Heart right ventricle (tissue), 16 donors: ENCODE measurements at regions not wholly inside any gene's neighbourhood (a gene's known extent, or its start where the extent isn't known, plus 50 kb on each side); places are given as distances from the start of the nearest gene placed in this dataset.
"Not testable (repeated sequence)": the region's sequence is repeated elsewhere in the genome, so short reads cannot be mapped to it uniquely, and the experiment has no call there.

Experiments
- ATAC-seq, 8 donors: fragments of 200-7000 bp; cut with Tn5 transposase; one replicate each; pipeline ENCODE4 v1.9.1; 2020; ENCODE audit warnings: mild to moderate bottlenecking in 8 of 8, moderate library complexity in 8 of 8, moderate number of reproducible peaks in 1 of 8
- DNase-seq, 2 donors: peaks; one replicate each; pipeline ENCODE4 v3.0.0-alpha.2; 2020
- H3K27ac ChIP-seq, 10 donors: fragments of 200-600 bp; sonication (generic) in 2 of 10; one replicate each; pipeline versions ENCODE4 v1.5.0 to v1.8.0; 2020 to 2022; ENCODE audit warnings: mild to moderate bottlenecking in 3 of 10
- H3K27me3 ChIP-seq, 7 donors: fragments of 200-600 bp; one replicate each; pipeline ENCODE4 v1.8.0; 2021 to 2022; ENCODE audit warnings: mild to moderate bottlenecking in 2 of 7
- H3K36me3 ChIP-seq, 9 donors: fragments of 200-600 bp; sonication (generic) in 1 of 9; one replicate each; pipeline versions ENCODE4 v1.5.0 to v1.8.0; 2020 to 2022; ENCODE audit warnings: mild to moderate bottlenecking in 2 of 9
- H3K4me1 ChIP-seq, 9 donors: fragments of 200-600 bp; sonication (generic) in 1 of 9; one replicate each; pipeline versions ENCODE4 v1.5.0 to v1.8.0; 2020 to 2022; ENCODE audit warnings: mild to moderate bottlenecking in 4 of 9
- H3K4me3 ChIP-seq, 10 donors: fragments of 200-600 bp; sonication (generic) in 2 of 10; one replicate each; pipeline versions ENCODE4 v1.5.0 to v1.8.0; 2020 to 2022; ENCODE audit warnings: mild to moderate bottlenecking in 7 of 10, moderate library complexity in 2 of 10
- H3K9me3 ChIP-seq, 11 donors: fragments of 200-600 bp in 10 of 11; sonication (generic) in 2 of 11; one replicate each; pipeline versions ENCODE4 v1.5.0 to v1.8.0; 2013 to 2022; ENCODE audit warnings: mild to moderate bottlenecking in 2 of 11, control low read depth in 1 of 11, moderate library complexity in 1 of 11
- CTCF ChIP-seq, 9 donors: fragments of 200-600 bp; sonication (generic) in 2 of 9; IDR thresholded peaks; one replicate each; pipeline versions ENCODE4 v1.5.0 to v1.8.0; 2021 to 2022; ENCODE audit warnings: antibody characterized with exemption in 9 of 9, mild to moderate bottlenecking in 5 of 9, moderate library complexity in 1 of 9
- WGBS, 2 donors: extraction: QIAGEN DNeasy Blood & Tissue Kit; methylation state at CpG; one replicate each; pipeline ENCODE4 v1.1.7; 2013; ENCODE audit warnings: inconsistent platforms in 1 of 2; 5-methylcytosine and 5-hydroxymethylcytosine counted together
- intact Hi-C, 10 donors: fragments of 100-400 bp; cut with DNase I; formaldehyde crosslinking; loops; one replicate each; pipeline versions ENCODE4 v1.11.1 to v1.14.2; 2022
- donor health status: Arrhythmogenic right ventricular cardiomyopathy.
- donor health status: ischemic (EF 13 %, LVEDD 7.1; RV severe dilation, severe dysfunction).
- donor health status: healthy with polysubstance abuse.
- donor health status: DM: no; HTN: yes; CAD: no.
- donor health status: DM: no; HTN: no; CAD: no.
- donor health status: ischemic (EF 25% LVEDD 6.9; RV normal size, moderate dysfunction).
- donor health status: ischemic (EF 25% LVEDD 5.7; RV mildly dilated, moderate dysfunction).
- donor health status: healthy.
- donor health status: DM: yes; HTN: yes; CAD: no.
- donor health status: Ischemic cardiomyopathy.
- donor health status: ischemic (EF 35%, LVEDD 5.7; RV mildly dilated, moderate dysfunction).
- donor health status: nonischemic (EF 11% LVEDD 7.7; RV severe dilation, severe dysfunction).
- donor health status: DM: yes; HTN: yes; CAD: no.
- donor health status: PGD.
- donor health status: ischemic (EF 29% LVEDD 5.4; RV normal size, mild dysfunction).
- donor health status: nonischemic (EF 23%, LVEDD 6.1; RV moderate dilation, normal function).

- WGBS, 2 donors, result 98% methylated on average over 1 of the region's 1 CpG
- Histone ChIP-seq H3K27me3 (no peaks in the 10 kb centered on the region), H3K36me3 (no peaks in the 10 kb centered on the region), H3K9me3 (peaks cover 0 to 6% (median 0%) of the 10 kb centered on the region in 11 donors), H3K4me1 (no peaks in the 10 kb centered on the region), H3K27ac (no peak overlapping the region), H3K4me3 (no peak overlapping the region)
- intact Hi-C loops, result no loop called here
- DNase-seq (no peak), ATAC-seq (no peak)
- TF ChIP-seq CTCF (IDR thresholded peaks at IDR 0.05), result no peak
Measured at GRCh38 chr11:104682206-104682605, 216.1 kb downstream of the CASP12 start.

GRCh38 chr11:104679258-104679657 is 219.0 kb downstream of the CASP12 start:
- WGBS, 2 donors, result 89 to 96% methylated on average over 2 of the region's 2 CpGs
- no peak for TF ChIP-seq CTCF (IDR thresholded peaks at IDR 0.05)
- Histone ChIP-seq H3K27ac (no peak overlapping the region), H3K27me3 (no peaks in the 10 kb centered on the region), H3K4me3 (no peak overlapping the region), H3K4me1 (no peaks in the 10 kb centered on the region), H3K9me3 (peaks cover 0 to 14% (median 0%) of the 10 kb centered on the region in 11 donors), H3K36me3 (no peaks in the 10 kb centered on the region)
- ATAC-seq, result no peak
- DNase-seq, result no peak
- intact Hi-C loops, result no loop called here

- ATAC-seq (no peak), DNase-seq (no peak)
- peaks cover 0 to 14% (median 0%) of the 10 kb centered on the region in 11 donors for H3K9me3 ChIP-seq
- intact Hi-C loops, result no loop called here
- no peak overlapping the region for H3K27ac ChIP-seq
- no peaks in the 10 kb centered on the region for H3K36me3 ChIP-seq
- no peaks in the 10 kb centered on the region for H3K27me3 ChIP-seq
- H3K4me1 ChIP-seq, result no peaks in the 10 kb centered on the region
- no peak for TF ChIP-seq CTCF (IDR thresholded peaks at IDR 0.05)
- WGBS, 2 donors, result 77 to 81% methylated on average over 2 of the region's 2 CpGs
- H3K4me3 ChIP-seq, result no peak overlapping the region
Measured at GRCh38 chr11:104678408-104678807, 219.9 kb downstream of the CASP12 start.

GRCh38 chr11:104677069-104677468 is 221.2 kb downstream of the CASP12 start:
- H3K4me3 ChIP-seq, ATAC-seq, H3K36me3 ChIP-seq, DNase-seq, H3K27ac ChIP-seq, intact Hi-C loops, H3K4me1 ChIP-seq, H3K27me3 ChIP-seq: not testable (repeated sequence)
- H3K9me3 ChIP-seq, result peaks cover 0 to 14% (median 0%) of the 10 kb centered on the region in 11 donors
- 86 to 98% methylated on average over 1 of the region's 3 CpGs for WGBS, 2 donors

- Histone ChIP-seq H3K9me3 (peaks cover 0 to 14% (median 0%) of the 10 kb centered on the region in 11 donors), H3K4me1 (peaks cover 0 to 7% (median 0%) of the 10 kb centered on the region in 9 donors), H3K27ac (no peak overlapping the region), H3K36me3 (no peaks in the 10 kb centered on the region), H3K27me3 (no peaks in the 10 kb centered on the region), H3K4me3 (no peak overlapping the region)
- no peak for TF ChIP-seq CTCF (IDR thresholded peaks at IDR 0.05)
- intact Hi-C loops, result no loop called here
- ATAC-seq (no peak), DNase-seq (no peak)
Measured at GRCh38 chr11:104672897-104673296, 225.4 kb downstream of the CASP12 start.
